HEK293 (cell line): ENCODE measurements at regions not wholly inside any gene's neighbourhood (a gene's known extent, or its start where the extent isn't known, plus 50 kb on each side); places are given as distances from the start of the nearest gene placed in this dataset.

Source experiments
- CTCF ChIA-PET: fragments of 350-600 bp; formaldehyde crosslinking; extraction: SDS; loops from one replicate; lab custom pipeline; 2021; ENCODE audit warnings: antibody characterized with exemption; lab: Yijun Ruan, JAX
- POLR2A ChIA-PET: fragments of 300-600 bp; formaldehyde crosslinking; extraction: SDS; loops from one replicate; lab custom pipeline; 2020; ENCODE audit warnings: antibody characterized with exemption, inconsistent platforms; lab: Yijun Ruan, JAX
- H3K27ac ChIP-seq: fragments of 200-500 bp; sonication (Bioruptor generic); 2 replicates; pipeline ENCODE4 v1.5.1; 2014; ENCODE audit warnings: low read depth, low read length, control low read depth, inconsistent platforms; ENCODE audit errors: extremely low read depth
- H3K36me3 ChIP-seq, 2 experiments: fragments of 200-500 bp in 1 of 2; sonication (Bioruptor generic) in 1 of 2; 1 replicate in 1 of 2; 2 replicates in 1 of 2; pipeline ENCODE4 v1.5.1; 2014 to 2017; ENCODE audit warnings: inconsistent platforms in 2 of 2, low read length in 2 of 2; ENCODE audit not compliant: control insufficient read depth in 2 of 2, insufficient read depth in 1 of 2
- H3K4me1 ChIP-seq: fragments of 200-500 bp; sonication (Bioruptor generic); 2 replicates; pipeline ENCODE4 v1.5.1; 2014; ENCODE audit warnings: mild to moderate bottlenecking, low read length, inconsistent platforms; ENCODE audit not compliant: control insufficient read depth, insufficient read depth
- H3K4me3 ChIP-seq: 2 replicates; pipeline ENCODE4 v1.5.1; 2011; ENCODE audit warnings: low read depth, mild to moderate bottlenecking, control low read depth, low read length, moderate library complexity
- H3K9me3 ChIP-seq: fragments of 200-500 bp; sonication (Bioruptor generic); 2 replicates; pipeline ENCODE4 v1.5.1; 2014; ENCODE audit warnings: low read depth, low read length, inconsistent platforms; ENCODE audit not compliant: control insufficient read depth, insufficient read depth
- BCL11B ChIP-seq: fragments of 450-650 bp; formaldehyde crosslinking; IDR thresholded peaks from 2 replicates; pipeline ENCODE4 v1.5.1; 2016; ENCODE audit warnings: low read depth, missing biosample characterization, missing genetic modification characterization
- EGR2 ChIP-seq: fragments of 450-650 bp; formaldehyde crosslinking; IDR thresholded peaks from 2 replicates; pipeline ENCODE4 v1.5.1; 2016; ENCODE audit warnings: low read depth, missing biosample characterization, missing genetic modification characterization
- HOXC10 ChIP-seq: sonication (generic); formaldehyde crosslinking; IDR thresholded peaks from 2 replicates; pipeline ENCODE4 v1.8.1; 2023; ENCODE audit warnings: mild to moderate bottlenecking, missing genetic modification reagents
- PRDM2 ChIP-seq: fragments of 450-650 bp; formaldehyde crosslinking; IDR thresholded peaks from 2 replicates; pipeline ENCODE4 v1.5.1; 2016; ENCODE audit warnings: missing biosample characterization, missing genetic modification characterization, borderline replicate concordance
- SP3 ChIP-seq: fragments of 450-650 bp; formaldehyde crosslinking; IDR thresholded peaks from 2 replicates; pipeline ENCODE4 v1.5.1; 2016; ENCODE audit warnings: missing biosample characterization, missing genetic modification characterization
- TRIM28 ChIP-seq: IDR thresholded peaks from 2 replicates; pipeline ENCODE4 v1.6.1; 2011; ENCODE audit warnings: low read length, control low read depth, borderline replicate concordance
- ZBTB10 ChIP-seq: fragments of 450-650 bp; formaldehyde crosslinking; IDR thresholded peaks from 2 replicates; pipeline ENCODE4 v1.5.1; 2016; ENCODE audit warnings: missing biosample characterization, missing genetic modification characterization
- ZBTB20 ChIP-seq: fragments of 450-650 bp; formaldehyde crosslinking; IDR thresholded peaks from 2 replicates; pipeline ENCODE4 v1.5.1; 2016; ENCODE audit warnings: missing biosample characterization, missing genetic modification characterization
- ZNF114 ChIP-seq: fragments of 450-650 bp; formaldehyde crosslinking; IDR thresholded peaks from 2 replicates; pipeline ENCODE4 v1.5.0; 2017; ENCODE audit warnings: missing biosample characterization, missing genetic modification characterization
- ZNF223 ChIP-seq: fragments of 450-650 bp; formaldehyde crosslinking; IDR thresholded peaks from 2 replicates; pipeline ENCODE4 v1.5.1; 2016; ENCODE audit warnings: missing biosample characterization, missing genetic modification characterization
- ZNF23 ChIP-seq: fragments of 450-650 bp; formaldehyde crosslinking; IDR thresholded peaks from 2 replicates; pipeline ENCODE4 v1.5.1; 2016; ENCODE audit warnings: missing biosample characterization, missing genetic modification characterization, borderline replicate concordance
- ZNF274 ChIP-seq, 2 experiments: fragments of 200-500 bp in 1 of 2; fragments of 450-650 bp in 1 of 2; sonication (Bioruptor generic) in 1 of 2; formaldehyde crosslinking in 1 of 2; IDR thresholded peaks; 2 replicates each; pipeline versions ENCODE4 v1.5.1 to v1.6.1; 2014 to 2016; ENCODE audit warnings: borderline replicate concordance in 1 of 2, inconsistent platforms in 1 of 2, low read length in 1 of 2, missing biosample characterization in 1 of 2, missing genetic modification characterization in 1 of 2
- ZNF350 ChIP-seq: fragments of 450-650 bp; formaldehyde crosslinking; IDR thresholded peaks from 2 replicates; pipeline ENCODE4 v1.5.0; 2017; ENCODE audit warnings: missing biosample characterization, mild to moderate bottlenecking, missing genetic modification characterization
- ZNF391 ChIP-seq: fragments of 450-650 bp; formaldehyde crosslinking; IDR thresholded peaks from 2 replicates; pipeline ENCODE4 v1.5.1; 2016; ENCODE audit warnings: low read depth, missing biosample characterization, missing genetic modification characterization, borderline replicate concordance
- ZNF426 ChIP-seq: fragments of 450-650 bp; formaldehyde crosslinking; IDR thresholded peaks from 2 replicates; pipeline ENCODE4 v1.5.1; 2017; ENCODE audit warnings: missing biosample characterization, missing genetic modification characterization, mild to moderate bottlenecking, inconsistent platforms, moderate library complexity
- ZNF513 ChIP-seq: fragments of 450-650 bp; IDR thresholded peaks from 2 replicates; pipeline ENCODE4 v1.5.1; 2018; ENCODE audit warnings: missing biosample characterization, missing genetic modification characterization
- ZNF514 ChIP-seq: fragments of 450-650 bp; formaldehyde crosslinking; IDR thresholded peaks from 2 replicates; pipeline ENCODE4 v1.5.1; 2016; ENCODE audit warnings: missing biosample characterization, missing genetic modification characterization
- ZNF530 ChIP-seq: fragments of 450-650 bp; formaldehyde crosslinking; IDR thresholded peaks from 2 replicates; pipeline ENCODE4 v1.5.1; 2016; ENCODE audit warnings: low read depth, missing biosample characterization, missing genetic modification characterization
- ZNF596 ChIP-seq: fragments of 450-650 bp; IDR thresholded peaks from 2 replicates; pipeline ENCODE4 v1.5.0; 2018; ENCODE audit warnings: missing biosample characterization, mild to moderate bottlenecking, missing genetic modification characterization, moderate library complexity
- ZNF664 ChIP-seq: fragments of 450-650 bp; formaldehyde crosslinking; IDR thresholded peaks from 2 replicates; pipeline ENCODE4 v1.5.1; 2016; ENCODE audit warnings: missing biosample characterization, missing genetic modification characterization
- ZNF76 ChIP-seq: fragments of 450-650 bp; formaldehyde crosslinking; IDR thresholded peaks from 2 replicates; pipeline ENCODE4; 2016; ENCODE audit warnings: low read depth, missing biosample characterization, missing genetic modification characterization, borderline replicate concordance
- ZNF837 ChIP-seq: fragments of 450-650 bp; formaldehyde crosslinking; IDR thresholded peaks from 2 replicates; pipeline ENCODE4 v1.5.1; 2016; ENCODE audit warnings: missing biosample characterization, missing genetic modification characterization
- ZNF843 ChIP-seq: fragments of 450-650 bp; formaldehyde crosslinking; IDR thresholded peaks from 2 replicates; pipeline ENCODE4 v1.5.1; 2016; ENCODE audit warnings: missing biosample characterization, missing genetic modification characterization
- TF ChIP-seq, protein P1 (sequence below): fragments of 450-650 bp; formaldehyde crosslinking; IDR thresholded peaks from 2 replicates; pipeline ENCODE4 v1.5.1; 2016; ENCODE audit warnings: missing biosample characterization, missing genetic modification characterization

DNA sequence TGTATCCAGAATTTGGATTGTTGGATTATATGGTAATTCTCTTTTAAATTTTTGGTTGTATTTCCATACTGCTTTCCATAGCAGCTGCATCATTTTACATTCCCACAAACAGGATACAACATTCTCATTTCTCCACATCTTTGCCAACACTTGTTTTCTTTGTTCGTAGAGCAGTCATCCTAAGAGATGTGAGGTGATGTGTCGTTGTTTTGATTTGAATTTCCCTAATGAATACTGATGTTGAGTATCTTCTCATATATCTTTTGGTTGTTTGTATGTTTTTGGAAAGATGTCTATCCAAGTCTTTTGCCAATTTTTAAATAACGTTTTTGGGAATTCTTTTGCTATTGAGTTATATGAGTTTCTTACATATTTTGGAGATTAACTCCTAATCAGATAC lies 93.6 kb downstream of the GMNC start (continued):
- TF ChIP-seq ZNF843 (tag by site-specific recombination) (no peak), ZNF350 (tag by site-specific recombination) (no peak), ZNF664 (tag by site-specific recombination) (no peak), ZNF514 (tag by site-specific recombination) (no peak), ZBTB10 (tag by site-specific recombination) (no peak), PRDM2 (tag by site-specific recombination) (no peak)
- TF ChIP-seq, all 188 proteins: peak for 0

DNA sequence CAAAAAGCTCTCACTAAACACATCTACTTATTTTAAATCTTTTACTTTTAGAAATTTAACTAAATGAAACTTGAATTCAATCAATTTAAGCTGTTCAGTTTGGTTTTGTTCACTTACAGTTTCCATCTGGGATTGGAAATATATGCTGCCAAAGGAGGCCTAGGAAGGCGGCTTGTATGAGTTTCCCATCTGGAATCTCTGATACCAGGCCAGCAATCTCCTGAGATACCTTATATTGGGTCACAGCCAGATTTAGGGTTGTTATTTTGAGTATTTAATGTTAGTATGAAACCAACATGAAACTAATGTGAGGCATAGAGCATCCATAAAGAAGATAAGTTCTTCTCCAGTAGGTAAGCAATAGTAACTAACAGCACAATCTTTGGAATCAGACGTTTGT lies 94.6 kb downstream of the GMNC start:
- TF ChIP-seq BCL11B: no peak
- no peak for TF ChIP-seq ZNF513 (tag by site-specific recombination)
- TF ChIP-seq SP3 (tag by site-specific recombination): no peak
- no peak for TF ChIP-seq ZNF426
- TF ChIP-seq ZNF23 (tag by site-specific recombination): no peak
- TF ChIP-seq ZNF596 (tag by site-specific recombination): no peak
- TF ChIP-seq TRIM28: no peak
- no peak for TF ChIP-seq ZNF114 (tag by site-specific recombination)
- TF ChIP-seq ZNF223 (tag by site-specific recombination): no peak
- no peak for TF ChIP-seq ZNF530 (tag by site-specific recombination)
- no peak for TF ChIP-seq ZNF837
- no peak for TF ChIP-seq ZNF274 (IDR thresholded peaks at IDR 0.05; ENCODE audit: low read length)
- no peak for TF ChIP-seq ZNF274 (tag by site-specific recombination; IDR thresholded peaks at IDR 0.05; ENCODE audit: borderline replicate concordance)
- TF ChIP-seq ZNF391 (tag by site-specific recombination): no peak
- no peak for TF ChIP-seq EGR2 (tag by site-specific recombination)
- no peak for TF ChIP-seq ZNF76 (tag by site-specific recombination)
- TF ChIP-seq, protein P1, sequence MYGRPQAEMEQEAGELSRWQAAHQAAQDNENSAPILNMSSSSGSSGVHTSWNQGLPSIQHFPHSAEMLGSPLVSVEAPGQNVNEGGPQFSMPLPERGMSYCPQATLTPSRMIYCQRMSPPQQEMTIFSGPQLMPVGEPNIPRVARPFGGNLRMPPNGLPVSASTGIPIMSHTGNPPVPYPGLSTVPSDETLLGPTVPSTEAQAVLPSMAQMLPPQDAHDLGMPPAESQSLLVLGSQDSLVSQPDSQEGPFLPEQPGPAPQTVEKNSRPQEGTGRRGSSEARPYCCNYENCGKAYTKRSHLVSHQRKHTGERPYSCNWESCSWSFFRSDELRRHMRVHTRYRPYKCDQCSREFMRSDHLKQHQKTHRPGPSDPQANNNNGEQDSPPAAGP (tag by site-specific recombination): no peak
- no peak for TF ChIP-seq HOXC10 (CRISPR knock-in tag)
- no peak for TF ChIP-seq ZBTB20 (tag by site-specific recombination)
- H3K4me1 ChIP-seq: no peaks in the 10 kb centered on the region
- CTCF ChIA-PET: no interaction called here
- no peaks in the 10 kb centered on the region for H3K9me3 ChIP-seq
- H3K36me3 ChIP-seq: no peaks in the 10 kb centered on the region
- POLR2A ChIA-PET: no interaction called here
- H3K4me3 ChIP-seq: no peak overlapping the region
- H3K27ac ChIP-seq: no peak overlapping the region
